Sigmoid colon (tissue), 6 donors: ENCODE measurements at regions not wholly inside any gene's neighbourhood (a gene's known extent, or its start where the extent isn't known, plus 50 kb on each side); places are given as distances from the start of the nearest gene placed in this dataset.

ENCODE experiments used
- DNase-seq: peaks from one replicate; pipeline ENCODE4 v3.0.0-alpha.2; 2019
- H3K27ac ChIP-seq, 4 donors: fragments of 200-600 bp; sonication (generic); one replicate each; pipeline ENCODE4 v1.5.1; 2016 to 2019; ENCODE audit warnings: mild to moderate bottlenecking in 1 of 4
- H3K27me3 ChIP-seq, 3 donors: fragments of 200-600 bp; sonication (generic); one replicate each; pipeline ENCODE4 v1.5.1; 2019; ENCODE audit warnings: mild to moderate bottlenecking in 1 of 3
- H3K36me3 ChIP-seq, 4 donors: fragments of 200-600 bp; sonication (generic); one replicate each; pipeline ENCODE4 v1.5.1; 2016 to 2019
- H3K4me1 ChIP-seq, 4 donors: fragments of 200-600 bp; sonication (generic); one replicate each; pipeline ENCODE4 v1.5.1; 2017 to 2019
- H3K4me3 ChIP-seq, 4 donors: fragments of 200-600 bp; sonication (generic); one replicate each; pipeline ENCODE4 v1.5.1; 2017 to 2019; ENCODE audit warnings: mild to moderate bottlenecking in 2 of 4, moderate library complexity in 1 of 4
- H3K9me3 ChIP-seq, 4 donors: fragments of 200-600 bp in 3 of 4; sonication (generic) in 3 of 4; one replicate each; pipeline versions ENCODE4 v1.5.1 to v1.6.1; 2013 to 2019
- CTCF ChIP-seq, 4 experiments: fragments of 450-650 bp in 3 of 4; fragments of 200-600 bp in 1 of 4; IDR thresholded peaks; one replicate each; pipeline ENCODE4 v1.5.1; 2016 to 2019; ENCODE audit warnings: antibody characterized with exemption in 4 of 4, mild to moderate bottlenecking in 3 of 4, moderate library complexity in 2 of 4
- EP300 ChIP-seq, 4 donors: sonication (generic); formaldehyde crosslinking; IDR thresholded peaks; one replicate each; pipeline ENCODE4 v1.6.1; 2017; ENCODE audit warnings: antibody characterized with exemption in 4 of 4
- POLR2A ChIP-seq, 2 donors: fragments of 450-650 bp; IDR thresholded peaks; one replicate each; pipeline ENCODE4 v1.6.1; 2016; ENCODE audit warnings: antibody characterized with exemption in 2 of 2, mild to moderate bottlenecking in 2 of 2, moderate library complexity in 2 of 2
- POLR2AphosphoS5 ChIP-seq, 4 donors: sonication (generic); formaldehyde crosslinking; IDR thresholded peaks; one replicate each; pipeline ENCODE4 v1.6.1; 2017; ENCODE audit warnings: antibody characterized with exemption in 4 of 4
- WGBS, 2 donors: extraction: QIAGEN DNeasy Blood & Tissue Kit; methylation state at CpG; one replicate each; pipeline ENCODE4 v1.1.7; 2013; 5-methylcytosine and 5-hydroxymethylcytosine counted together
- intact Hi-C: fragments of 100-400 bp; cut with DNase I; formaldehyde crosslinking; loops from one replicate; pipeline ENCODE4 v1.15.1; 2023
- donor health status: healthy with polysubstance abuse.
- donor health status: healthy.

GRCh38 chr17:71402661-71403141 lies 718.1 kb upstream of the SOX9 start:
- DNase-seq: no peak
- Histone ChIP-seq H3K27me3 (no peaks in the 10 kb centered on the region), H3K9me3 (peaks cover 0 to 5% (median 0%) of the 10 kb centered on the region in 4 donors), H3K4me1 (no peaks in the 10 kb centered on the region), H3K4me3 (no peak overlapping the region), H3K36me3 (no peaks in the 10 kb centered on the region), H3K27ac (no peak overlapping the region)
- TF ChIP-seq POLR2AphosphoS5 (IDR thresholded peaks at IDR 0.05): no peak
- no peak for TF ChIP-seq CTCF (IDR thresholded peaks at IDR 0.05)
- intact Hi-C loops: no loop called here
- WGBS, 2 donors: 34 to 61% methylated on average over 3 of the region's 3 CpGs

GRCh38 chr17:71405101-71405500 lies 715.7 kb upstream of the SOX9 start:
- H3K9me3 ChIP-seq: no peaks in the 10 kb centered on the region
- H3K36me3 ChIP-seq: no peaks in the 10 kb centered on the region
- intact Hi-C loops: no loop called here
- no peak for DNase-seq
- H3K27ac ChIP-seq: no peak overlapping the region
- no peaks in the 10 kb centered on the region for H3K27me3 ChIP-seq
- TF ChIP-seq POLR2AphosphoS5 (IDR thresholded peaks at IDR 0.05): no peak
- no peak for TF ChIP-seq CTCF (IDR thresholded peaks at IDR 0.05)
- no peak for TF ChIP-seq POLR2A (IDR thresholded peaks at IDR 0.05)
- no peak for TF ChIP-seq EP300 (IDR thresholded peaks at IDR 0.05)
- WGBS, 2 donors: 90 to 91% methylated on average over 3 of the region's 3 CpGs
- no peak overlapping the region for H3K4me3 ChIP-seq
- no peaks in the 10 kb centered on the region for H3K4me1 ChIP-seq

- WGBS, 2 donors: 86 to 87% methylated on average over 9 of the region's 9 CpGs
These were observed 712.8 kb upstream of the SOX9 start for GRCh38 chr17:71407981-71408380.

GRCh38 chr17:71409137-71409536 lies 711.7 kb upstream of the SOX9 start:
- 80 to 100% methylated on average over 1 of the region's 1 CpG for WGBS, 2 donors
- intact Hi-C loops: no loop called here
- H3K27ac ChIP-seq: no peak overlapping the region
- TF ChIP-seq EP300 (IDR thresholded peaks at IDR 0.05): no peak
- no peak for TF ChIP-seq CTCF (IDR thresholded peaks at IDR 0.05)
- no peak for TF ChIP-seq POLR2AphosphoS5 (IDR thresholded peaks at IDR 0.05)
- no peak for DNase-seq
- H3K27me3 ChIP-seq: no peaks in the 10 kb centered on the region
- no peaks in the 10 kb centered on the region for H3K4me1 ChIP-seq
- H3K36me3 ChIP-seq: no peaks in the 10 kb centered on the region
- no peaks in the 10 kb centered on the region for H3K9me3 ChIP-seq
- H3K4me3 ChIP-seq: no peak overlapping the region

More at GRCh38 chr17:71407981-71408380, 712.8 kb upstream of the SOX9 start:
- Histone ChIP-seq H3K4me3 (no peak overlapping the region), H3K27me3 (no peaks in the 10 kb centered on the region), H3K9me3 (no peaks in the 10 kb centered on the region), H3K4me1 (no peaks in the 10 kb centered on the region), H3K27ac (no peak overlapping the region), H3K36me3 (no peaks in the 10 kb centered on the region)
- no peak for DNase-seq
- intact Hi-C loops: no loop called here
- TF ChIP-seq EP300 (IDR thresholded peaks at IDR 0.05) (no peak), POLR2A (IDR thresholded peaks at IDR 0.05) (no peak), POLR2AphosphoS5 (IDR thresholded peaks at IDR 0.05) (no peak)

GRCh38 chr17:71409712-71410111 lies 711.1 kb upstream of the SOX9 start:
- H3K9me3 ChIP-seq: no peaks in the 10 kb centered on the region
- no peaks in the 10 kb centered on the region for H3K4me1 ChIP-seq
- H3K4me3 ChIP-seq: no peak overlapping the region
- DNase-seq: no peak
- H3K36me3 ChIP-seq: no peaks in the 10 kb centered on the region
- no peak overlapping the region for H3K27ac ChIP-seq
- H3K27me3 ChIP-seq: no peaks in the 10 kb centered on the region
- intact Hi-C loops: no loop called here
- WGBS, 2 donors: 95 to 97% methylated on average over 4 of the region's 4 CpGs
- TF ChIP-seq CTCF (IDR thresholded peaks at IDR 0.05) (no peak), POLR2A (IDR thresholded peaks at IDR 0.05) (no peak), POLR2AphosphoS5 (IDR thresholded peaks at IDR 0.05) (no peak), EP300 (IDR thresholded peaks at IDR 0.05) (no peak)
